A549 (cell line): ENCODE measurements at regions not wholly inside any gene's neighbourhood (a gene's known extent, or its start where the extent isn't known, plus 50 kb on each side); places are given as distances from the start of the nearest gene placed in this dataset.

Experiments used
- ATAC-seq, 2 experiments: fragments of 200-7000 bp in 1 of 2; fragments of >200 bp in 1 of 2; cut with Nextera tagmentation in 1 of 2; cut with Tn5 transposase in 1 of 2; 3 replicates each; pipeline versions ENCODE4 v1.8.0 to v1.9.1; 2018 to 2020; ENCODE audit warnings: mild to moderate bottlenecking in 1 of 2, moderate library complexity in 1 of 2
- CTCF ChIA-PET: fragments of 300-600 bp; sonication (Branson Sonifier 250); formaldehyde crosslinking; extraction: SDS; loops from one replicate; lab custom pipeline; 2021; ENCODE audit warnings: antibody characterized with exemption, inconsistent platforms; lab: Yijun Ruan, JAX
- POLR2A ChIA-PET: fragments of 350-600 bp; formaldehyde crosslinking; extraction: SDS; loops from one replicate; lab custom pipeline; 2021; ENCODE audit warnings: antibody characterized with exemption, inconsistent platforms; lab: Yijun Ruan, JAX
- DNase-seq, 2 experiments: peaks; one replicate each; pipeline versions ENCODE4 v3.0.0 to v3.0.0-alpha.2; 2011 to 2016; ENCODE audit warnings: low read depth in 1 of 2, low spot score in 1 of 2
- FAIRE-seq: peaks from 2 replicates; lab custom pipeline; 2011; peaks lifted over from hg19 to GRCh38; lab: Jason Lieb, UNC
- H3K27ac ChIP-seq, 2 experiments: fragments of >200 bp; sonication (Bioruptor Twin); formaldehyde crosslinking; 3 replicates each; pipeline ENCODE4 v1.5.1; 2016 to 2017
- H3K4me1 ChIP-seq: fragments of >200 bp; sonication (Bioruptor Twin); formaldehyde crosslinking; 3 replicates; pipeline ENCODE4 v1.6.1; 2016
- H3K4me2 ChIP-seq: fragments of >200 bp; sonication (Bioruptor Twin); formaldehyde crosslinking; 3 replicates; pipeline ENCODE4 v1.6.1; 2016
- H3K4me3 ChIP-seq: fragments of >200 bp; sonication (Bioruptor Twin); formaldehyde crosslinking; 3 replicates; pipeline ENCODE4 v1.5.1; 2016
- H3K9me3 ChIP-seq: fragments of >200 bp; sonication (Bioruptor Twin); formaldehyde crosslinking; 3 replicates; pipeline ENCODE4 v1.6.1; 2016
- BHLHE40 ChIP-seq: IDR thresholded peaks from 2 replicates; pipeline ENCODE4 v1.6.1; 2012; ENCODE audit warnings: low read depth, low read length, inconsistent platforms
- EHF ChIP-seq: fragments of 250-450 bp; sonication (Bioruptor Pico); IDR thresholded peaks from 2 replicates; pipeline ENCODE4 v1.5.0; 2020; ENCODE audit warnings: mild to moderate bottlenecking
- ESRRA ChIP-seq: fragments of 150-350 bp; IDR thresholded peaks from 2 replicates; pipeline ENCODE4 v1.6.1; 2014; ENCODE audit warnings: mild to moderate bottlenecking, low read length, borderline replicate concordance
- FOSB ChIP-seq: fragments of 250-450 bp; sonication (Bioruptor Pico); IDR thresholded peaks from 2 replicates; pipeline ENCODE4 v1.5.0; 2020; ENCODE audit warnings: mild to moderate bottlenecking, moderate library complexity
- FOXS1 ChIP-seq: fragments of 250-450 bp; sonication (Bioruptor Pico); IDR thresholded peaks from 2 replicates; pipeline ENCODE4 v1.5.0; 2020; ENCODE audit warnings: mild to moderate bottlenecking, moderate library complexity
- GATA3 ChIP-seq: IDR thresholded peaks from 2 replicates; pipeline ENCODE4 v1.6.1; 2012; ENCODE audit warnings: borderline replicate concordance
- KDM1A ChIP-seq: fragments of 200-600 bp; sonication (generic); IDR thresholded peaks from 2 replicates; pipeline ENCODE4 v1.6.1; 2016; ENCODE audit warnings: low read depth, mild to moderate bottlenecking
- KDM5A ChIP-seq: fragments of 200-600 bp; sonication (generic); IDR thresholded peaks from 2 replicates; pipeline ENCODE4 v1.6.1; 2016; ENCODE audit warnings: antibody characterized with exemption, mild to moderate bottlenecking
- NFE2L2 ChIP-seq: fragments of 150-350 bp; conservative IDR thresholded peaks from 2 replicates; pipeline ENCODE4 v1.6.1; 2014; ENCODE audit warnings: low read length
- NR3C1 ChIP-seq: fragments of >200 bp; sonication (Bioruptor Twin); formaldehyde crosslinking; IDR thresholded peaks from 3 replicates; pipeline ENCODE4 v1.6.1; 2017
- RAD21 ChIP-seq, 2 experiments: fragments of >200 bp in 1 of 2; sonication (Bioruptor Twin) in 1 of 2; formaldehyde crosslinking in 1 of 2; IDR thresholded peaks in 1 of 2; conservative IDR thresholded peaks in 1 of 2; 2 replicates in 1 of 2; 3 replicates in 1 of 2; pipeline ENCODE4 v1.6.1; 2012 to 2018; ENCODE audit warnings: inconsistent platforms in 1 of 2
- RARB ChIP-seq: fragments of 250-450 bp; sonication (Bioruptor Pico); IDR thresholded peaks from 2 replicates; pipeline ENCODE4 v1.8.0; 2021; ENCODE audit warnings: mild to moderate bottlenecking, moderate library complexity
- SREBF2 ChIP-seq: fragments of 450-650 bp; IDR thresholded peaks from 2 replicates; pipeline ENCODE4 v1.6.1; 2014; ENCODE audit warnings: mild to moderate bottlenecking, moderate library complexity
- TFCP2L1 ChIP-seq: fragments of 250-450 bp; sonication (Bioruptor Pico); IDR thresholded peaks from 2 replicates; pipeline ENCODE4 v1.5.0; 2021; ENCODE audit warnings: mild to moderate bottlenecking
- TP53 ChIP-seq: fragments of 250-450 bp; sonication (Bioruptor Pico); IDR thresholded peaks from 2 replicates; pipeline ENCODE4 v1.5.0; 2021; ENCODE audit warnings: mild to moderate bottlenecking, moderate library complexity
- USF2 ChIP-seq: fragments of 450-650 bp; IDR thresholded peaks from 2 replicates; pipeline ENCODE4 v1.6.1; 2014; ENCODE audit warnings: antibody characterized with exemption
- ZNF302 ChIP-seq: fragments of 250-450 bp; sonication (Bioruptor Pico); IDR thresholded peaks from 2 replicates; pipeline ENCODE4 v1.9.0; 2021; ENCODE audit warnings: inconsistent platforms, mild to moderate bottlenecking, moderate library complexity
- WGBS: methylation state at CpG from one replicate; pipeline ENCODE4 v1.1.6; 2017; ENCODE audit errors: missing lambda C conversion rate; 5-methylcytosine and 5-hydroxymethylcytosine counted together
- TF ChIP-seq, protein P1 (sequence below): fragments of 250-450 bp; sonication (Bioruptor Pico); IDR thresholded peaks from 2 replicates; pipeline ENCODE4 v1.5.0; 2021; ENCODE audit warnings: mild to moderate bottlenecking, moderate library complexity, borderline replicate concordance
- TF ChIP-seq, protein P2 (sequence below): IDR thresholded peaks from 2 replicates; pipeline ENCODE4 v1.6.1; 2012
- TF ChIP-seq, protein P3 (sequence below): fragments of >200 bp; sonication (Bioruptor Twin); formaldehyde crosslinking; IDR thresholded peaks from 3 replicates; pipeline ENCODE4 v1.5.1; 2016

GRCh38 chr14:58812050-58812910 lies 174.5 kb downstream of the DACT1 start:
- ATAC-seq (no peak), FAIRE-seq (no peak), DNase-seq (no peak)
- H3K4me3 ChIP-seq = no peak overlapping the region
- H3K27ac ChIP-seq = no peak overlapping the region; a peak in 1 of 6 replicates
- CTCF ChIA-PET = interaction anchor here (0.6 to 1.3 kb wide), 3 partner anchors 13 to 148 kb away, joined by 3 read pairs; no protein-coding TSS in a partner anchor
- TF ChIP-seq ZNF302 (no peak), KDM5A (no peak), GATA3 (no peak)
- peaks cover 13% of the 10 kb centered on the region; the same call in 2 of the 3 replicates for H3K4me1 ChIP-seq
- 71% methylated on average over 3 of the region's 3 CpGs for WGBS
- POLR2A ChIA-PET = no interaction called here
- H3K9me3 ChIP-seq = no peaks in the 10 kb centered on the region
- H3K4me2 ChIP-seq = no peak overlapping the region

GRCh38 chr14:58813745-58814144 lies 176.0 kb downstream of the DACT1 start:
- Histone ChIP-seq H3K4me3 (no peak overlapping the region), H3K9me3 (no peaks in the 10 kb centered on the region), H3K27ac (no peak overlapping the region), H3K4me1 (peaks cover 4% of the 10 kb centered on the region; the same call in 2 of the 3 replicates), H3K4me2 (no peak overlapping the region)
- FAIRE-seq (peak; percentile 13), ATAC-seq (no peak), DNase-seq (no peak)
- WGBS = 59% methylated on average over 2 of the region's 2 CpGs
- TF ChIP-seq GATA3 (no peak), TFCP2L1 (CRISPR knock-in tag) (no peak), BHLHE40 (no peak), FOSB (CRISPR knock-in tag) (no peak), USF2 (no peak), RAD21 (conservative IDR thresholded peaks at IDR 0.05 in 1 of 2, IDR thresholded peaks at IDR 0.05 in 1 of 2) (no peak), RARB (CRISPR knock-in tag) (no peak), FOXS1 (no peak), ESRRA (no peak), NR3C1 (no peak), TP53 (CRISPR knock-in tag) (no peak)
- TF ChIP-seq, protein P1, sequence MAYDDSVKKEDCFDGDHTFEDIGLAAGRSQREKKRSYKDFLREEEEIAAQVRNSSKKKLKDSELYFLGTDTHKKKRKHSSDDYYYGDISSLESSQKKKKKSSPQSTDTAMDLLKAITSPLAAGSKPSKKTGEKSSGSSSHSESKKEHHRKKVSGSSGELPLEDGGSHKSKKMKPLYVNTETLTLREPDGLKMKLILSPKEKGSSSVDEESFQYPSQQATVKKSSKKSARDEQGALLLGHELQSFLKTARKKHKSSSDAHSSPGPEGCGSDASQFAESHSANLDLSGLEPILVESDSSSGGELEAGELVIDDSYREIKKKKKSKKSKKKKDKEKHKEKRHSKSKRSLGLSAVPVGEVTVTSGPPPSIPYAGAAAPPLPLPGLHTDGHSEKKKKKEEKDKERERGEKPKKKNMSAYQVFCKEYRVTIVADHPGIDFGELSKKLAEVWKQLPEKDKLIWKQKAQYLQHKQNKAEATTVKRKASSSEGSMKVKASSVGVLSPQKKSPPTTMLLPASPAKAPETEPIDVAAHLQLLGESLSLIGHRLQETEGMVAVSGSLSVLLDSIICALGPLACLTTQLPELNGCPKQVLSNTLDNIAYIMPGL (CRISPR knock-in tag) = no peak
- ChIA-PET CTCF (no interaction called here), POLR2A (no interaction called here)

DNA sequence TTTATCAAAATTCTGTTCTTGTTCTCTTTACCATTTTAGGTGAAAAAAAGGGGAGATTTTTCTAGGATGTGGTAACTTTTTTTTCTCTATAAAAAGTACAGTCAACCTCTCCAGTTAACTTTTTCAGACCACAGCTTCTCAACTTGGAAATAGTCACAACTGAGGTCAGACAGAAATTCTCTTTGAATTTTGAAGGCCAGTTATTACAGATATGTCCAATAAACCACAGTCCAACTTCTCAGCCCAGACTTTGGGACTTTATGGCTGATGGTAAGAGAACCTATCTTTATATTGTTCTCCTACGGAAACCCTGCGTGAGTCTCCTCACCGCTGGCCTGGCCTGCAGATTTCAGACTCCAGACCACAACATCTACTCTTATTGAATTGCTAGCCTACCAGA lies 176.7 kb downstream of the DACT1 start:
- Histone ChIP-seq H3K27ac (no peak overlapping the region), H3K4me1 (no peaks in the 10 kb centered on the region; the same call in 2 of the 3 replicates), H3K4me2 (no peak overlapping the region), H3K4me3 (no peak overlapping the region), H3K9me3 (no peaks in the 10 kb centered on the region)
- DNase-seq (no peak), FAIRE-seq (no peak), ATAC-seq (no peak)
- ChIA-PET CTCF (no interaction called here), POLR2A (no interaction called here)
- 96% methylated on average over 3 of the region's 3 CpGs for WGBS
- TF ChIP-seq, protein P2, sequence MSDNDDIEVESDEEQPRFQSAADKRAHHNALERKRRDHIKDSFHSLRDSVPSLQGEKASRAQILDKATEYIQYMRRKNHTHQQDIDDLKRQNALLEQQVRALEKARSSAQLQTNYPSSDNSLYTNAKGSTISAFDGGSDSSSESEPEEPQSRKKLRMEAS = no peak
- TF ChIP-seq ESRRA (no peak), KDM1A (no peak), EHF (CRISPR knock-in tag) (no peak), SREBF2 (no peak), NFE2L2 (no peak)
- TF ChIP-seq, protein P3, sequence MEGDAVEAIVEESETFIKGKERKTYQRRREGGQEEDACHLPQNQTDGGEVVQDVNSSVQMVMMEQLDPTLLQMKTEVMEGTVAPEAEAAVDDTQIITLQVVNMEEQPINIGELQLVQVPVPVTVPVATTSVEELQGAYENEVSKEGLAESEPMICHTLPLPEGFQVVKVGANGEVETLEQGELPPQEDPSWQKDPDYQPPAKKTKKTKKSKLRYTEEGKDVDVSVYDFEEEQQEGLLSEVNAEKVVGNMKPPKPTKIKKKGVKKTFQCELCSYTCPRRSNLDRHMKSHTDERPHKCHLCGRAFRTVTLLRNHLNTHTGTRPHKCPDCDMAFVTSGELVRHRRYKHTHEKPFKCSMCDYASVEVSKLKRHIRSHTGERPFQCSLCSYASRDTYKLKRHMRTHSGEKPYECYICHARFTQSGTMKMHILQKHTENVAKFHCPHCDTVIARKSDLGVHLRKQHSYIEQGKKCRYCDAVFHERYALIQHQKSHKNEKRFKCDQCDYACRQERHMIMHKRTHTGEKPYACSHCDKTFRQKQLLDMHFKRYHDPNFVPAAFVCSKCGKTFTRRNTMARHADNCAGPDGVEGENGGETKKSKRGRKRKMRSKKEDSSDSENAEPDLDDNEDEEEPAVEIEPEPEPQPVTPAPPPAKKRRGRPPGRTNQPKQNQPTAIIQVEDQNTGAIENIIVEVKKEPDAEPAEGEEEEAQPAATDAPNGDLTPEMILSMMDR = no peak
